Heart right ventricle (tissue), 16 donors: ENCODE measurements at regions not wholly inside any gene's neighbourhood (a gene's known extent, or its start where the extent isn't known, plus 50 kb on each side); places are given as distances from the start of the nearest gene placed in this dataset.

Source experiments
- ATAC-seq, 8 donors: fragments of 200-7000 bp; cut with Tn5 transposase; one replicate each; pipeline ENCODE4 v1.9.1; 2020; ENCODE audit warnings: mild to moderate bottlenecking in 8 of 8, moderate library complexity in 8 of 8, moderate number of reproducible peaks in 1 of 8
- DNase-seq, 2 donors: peaks; one replicate each; pipeline ENCODE4 v3.0.0-alpha.2; 2020
- H3K27ac ChIP-seq, 10 donors: fragments of 200-600 bp; sonication (generic) in 2 of 10; one replicate each; pipeline versions ENCODE4 v1.5.0 to v1.8.0; 2020 to 2022; ENCODE audit warnings: mild to moderate bottlenecking in 3 of 10
- H3K27me3 ChIP-seq, 7 donors: fragments of 200-600 bp; one replicate each; pipeline ENCODE4 v1.8.0; 2021 to 2022; ENCODE audit warnings: mild to moderate bottlenecking in 2 of 7
- H3K36me3 ChIP-seq, 9 donors: fragments of 200-600 bp; sonication (generic) in 1 of 9; one replicate each; pipeline versions ENCODE4 v1.5.0 to v1.8.0; 2020 to 2022; ENCODE audit warnings: mild to moderate bottlenecking in 2 of 9
- H3K4me1 ChIP-seq, 9 donors: fragments of 200-600 bp; sonication (generic) in 1 of 9; one replicate each; pipeline versions ENCODE4 v1.5.0 to v1.8.0; 2020 to 2022; ENCODE audit warnings: mild to moderate bottlenecking in 4 of 9
- H3K4me3 ChIP-seq, 10 donors: fragments of 200-600 bp; sonication (generic) in 2 of 10; one replicate each; pipeline versions ENCODE4 v1.5.0 to v1.8.0; 2020 to 2022; ENCODE audit warnings: mild to moderate bottlenecking in 7 of 10, moderate library complexity in 2 of 10
- H3K9me3 ChIP-seq, 11 donors: fragments of 200-600 bp in 10 of 11; sonication (generic) in 2 of 11; one replicate each; pipeline versions ENCODE4 v1.5.0 to v1.8.0; 2013 to 2022; ENCODE audit warnings: mild to moderate bottlenecking in 2 of 11, control low read depth in 1 of 11, moderate library complexity in 1 of 11
- CTCF ChIP-seq, 9 donors: fragments of 200-600 bp; sonication (generic) in 2 of 9; IDR thresholded peaks; one replicate each; pipeline versions ENCODE4 v1.5.0 to v1.8.0; 2021 to 2022; ENCODE audit warnings: antibody characterized with exemption in 9 of 9, mild to moderate bottlenecking in 5 of 9, moderate library complexity in 1 of 9
- WGBS, 2 donors: extraction: QIAGEN DNeasy Blood & Tissue Kit; methylation state at CpG; one replicate each; pipeline ENCODE4 v1.1.7; 2013; ENCODE audit warnings: inconsistent platforms in 1 of 2; 5-methylcytosine and 5-hydroxymethylcytosine counted together
- intact Hi-C, 10 donors: fragments of 100-400 bp; cut with DNase I; formaldehyde crosslinking; loops; one replicate each; pipeline versions ENCODE4 v1.11.1 to v1.14.2; 2022
- donor health status: Arrhythmogenic right ventricular cardiomyopathy.
- donor health status: ischemic (EF 13 %, LVEDD 7.1; RV severe dilation, severe dysfunction).
- donor health status: healthy with polysubstance abuse.
- donor health status: DM: no; HTN: yes; CAD: no.
- donor health status: DM: no; HTN: no; CAD: no.
- donor health status: ischemic (EF 25% LVEDD 6.9; RV normal size, moderate dysfunction).
- donor health status: ischemic (EF 25% LVEDD 5.7; RV mildly dilated, moderate dysfunction).
- donor health status: healthy.
- donor health status: DM: yes; HTN: yes; CAD: no.
- donor health status: Ischemic cardiomyopathy.
- donor health status: ischemic (EF 35%, LVEDD 5.7; RV mildly dilated, moderate dysfunction).
- donor health status: nonischemic (EF 11% LVEDD 7.7; RV severe dilation, severe dysfunction).
- donor health status: DM: yes; HTN: yes; CAD: no.
- donor health status: PGD.
- donor health status: ischemic (EF 29% LVEDD 5.4; RV normal size, mild dysfunction).
- donor health status: nonischemic (EF 23%, LVEDD 6.1; RV moderate dilation, normal function).

GRCh38 chr6:22506496-22506895 lies 62.9 kb upstream of the HDGFL1 start:
- no peaks in the 10 kb centered on the region for H3K4me1 ChIP-seq
- WGBS, 2 donors: 85 to 93% methylated on average over 8 of the region's 8 CpGs
- H3K4me3 ChIP-seq: no peak overlapping the region
- no peak for TF ChIP-seq CTCF (IDR thresholded peaks at IDR 0.05)
- no peaks in the 10 kb centered on the region for H3K27me3 ChIP-seq
- intact Hi-C loops: no loop called here
- H3K27ac ChIP-seq: no peak overlapping the region
- DNase-seq (no peak), ATAC-seq (no peak)
- H3K36me3 ChIP-seq: no peaks in the 10 kb centered on the region
- no peaks in the 10 kb centered on the region for H3K9me3 ChIP-seq

- no peak overlapping the region for H3K27ac ChIP-seq
- intact Hi-C loops: no loop called here
- WGBS, 2 donors: 68 to 74% methylated on average over 9 of the region's 9 CpGs
- no peaks in the 10 kb centered on the region for H3K9me3 ChIP-seq
- H3K36me3 ChIP-seq: no peaks in the 10 kb centered on the region
- no peak for ATAC-seq
- H3K4me3 ChIP-seq: no peak overlapping the region
- no peak for TF ChIP-seq CTCF (IDR thresholded peaks at IDR 0.05)
- H3K4me1 ChIP-seq: peaks cover 0 to 3% (median 0%) of the 10 kb centered on the region in 9 donors
- no peak for DNase-seq
- no peaks in the 10 kb centered on the region for H3K27me3 ChIP-seq
These were observed 56.5 kb upstream of the HDGFL1 start for GRCh38 chr6:22512686-22513427.

DNA sequence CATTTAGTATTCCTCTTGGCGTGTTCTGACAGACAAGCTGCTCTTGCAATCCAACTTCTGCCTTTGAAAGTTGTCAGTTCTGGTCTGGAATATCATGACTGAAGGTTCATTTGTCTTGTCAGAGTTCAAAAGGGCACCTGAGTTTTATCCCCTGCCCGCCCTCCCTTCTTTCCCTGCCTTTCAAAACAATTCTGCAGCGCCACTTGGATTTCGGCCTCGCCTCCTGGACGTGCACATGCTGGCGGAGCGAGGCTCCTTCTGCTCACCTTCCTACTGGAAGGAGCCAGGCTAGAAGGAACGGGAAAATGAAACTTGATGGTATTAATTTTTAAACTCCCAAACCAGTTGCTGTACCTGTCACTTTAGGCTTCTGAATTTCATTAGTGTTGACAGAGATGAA lies 55.7 kb upstream of the HDGFL1 start:
- H3K27ac ChIP-seq: no peak overlapping the region
- H3K4me3 ChIP-seq: no peak overlapping the region
- intact Hi-C loops: no loop called here
- ATAC-seq (no peak), DNase-seq (no peak)
- no peaks in the 10 kb centered on the region for H3K36me3 ChIP-seq
- no peaks in the 10 kb centered on the region for H3K9me3 ChIP-seq
- H3K27me3 ChIP-seq: no peaks in the 10 kb centered on the region
- TF ChIP-seq CTCF (IDR thresholded peaks at IDR 0.05): no peak
- WGBS, 2 donors: 92 to 96% methylated on average over 9 of the region's 9 CpGs
- peaks cover 0 to 3% (median 0%) of the 10 kb centered on the region in 9 donors for H3K4me1 ChIP-seq

GRCh38 chr6:22519237-22519636 lies 50.1 kb upstream of the HDGFL1 start:
- Histone ChIP-seq H3K27ac (no peak overlapping the region), H3K9me3 (no peaks in the 10 kb centered on the region), H3K4me1 (no peaks in the 10 kb centered on the region), H3K4me3 (no peak overlapping the region), H3K36me3 (no peaks in the 10 kb centered on the region), H3K27me3 (no peaks in the 10 kb centered on the region)
- ATAC-seq: no peak
- intact Hi-C loops: no loop called here
- WGBS, 2 donors: 91 to 100% methylated on average over 2 of the region's 2 CpGs
- TF ChIP-seq CTCF (IDR thresholded peaks at IDR 0.05): no peak
- DNase-seq: no peak
